H1 (cell line): ENCODE measurements at regions not wholly inside any gene's neighbourhood (a gene's known extent, or its start where the extent isn't known, plus 50 kb on each side); places are given as distances from the start of the nearest gene placed in this dataset.

ENCODE experiments used
- CTCF ChIA-PET: fragments of 300-600 bp; sonication (Branson Sonifier 250); formaldehyde crosslinking; loops from one replicate; lab custom pipeline; 2021; ENCODE audit not compliant: partially characterized antibody; lab: Charles Lee
- POLR2A ChIA-PET: fragments of 300-600 bp; sonication (Branson Sonifier 250); formaldehyde crosslinking; loops from one replicate; lab custom pipeline; 2021; ENCODE audit warnings: inconsistent platforms; ENCODE audit not compliant: partially characterized antibody; lab: Charles Lee
- DNase-seq, 2 experiments: peaks; one replicate each; pipeline versions ENCODE4 v3.0.0 to v3.0.0-alpha.2; 2010 to 2022; ENCODE audit warnings: low spot score in 2 of 2, low read depth in 1 of 2, mixed read lengths in 1 of 2
- FAIRE-seq: peaks from 2 replicates; lab custom pipeline; 2011; peaks lifted over from hg19 to GRCh38; lab: Jason Lieb, UNC
- H2AFZ ChIP-seq: 2 replicates; pipeline ENCODE4 v1.8.1; 2012; ENCODE audit warnings: low read length, inconsistent platforms
- H2AK5ac ChIP-seq: 2 replicates; pipeline ENCODE4 v1.6.1; 2013; ENCODE audit warnings: low read depth, low read length
- H2BK120ac ChIP-seq: replicated peaks from 2 replicates; pipeline ENCODE3; 2013; ENCODE audit warnings: low read depth, low read length, inconsistent platforms
- H2BK12ac ChIP-seq: 2 replicates; pipeline ENCODE4 v1.6.1; 2013; ENCODE audit warnings: low read depth, low read length
- H2BK15ac ChIP-seq: 2 replicates; pipeline ENCODE4 v1.6.1; 2013; ENCODE audit warnings: low read length
- H2BK20ac ChIP-seq: 2 replicates; pipeline ENCODE4 v1.6.1; 2013; ENCODE audit warnings: low read length
- H2BK5ac ChIP-seq: 2 replicates; pipeline ENCODE4 v1.6.1; 2013; ENCODE audit warnings: low read depth, low read length
- H3K14ac ChIP-seq: 2 replicates; pipeline ENCODE4 v1.6.1; 2013; ENCODE audit warnings: inconsistent platforms; ENCODE audit not compliant: insufficient read length
- H3K18ac ChIP-seq: 2 replicates; pipeline ENCODE4 v1.6.1; 2013; ENCODE audit warnings: low read length; ENCODE audit errors: extremely low read depth
- H3K23ac ChIP-seq: 2 replicates; pipeline ENCODE4 v1.6.1; 2013; ENCODE audit warnings: inconsistent platforms; ENCODE audit not compliant: insufficient read length
- H3K23me2 ChIP-seq: 2 replicates; pipeline ENCODE4 v1.6.1; 2013; ENCODE audit warnings: low read depth, low read length
- H3K27ac ChIP-seq: 2 replicates; pipeline ENCODE4 v1.6.1; 2011; ENCODE audit warnings: low read depth, low read length, inconsistent platforms
- H3K27me3 ChIP-seq, 4 experiments: replicated peaks in 1 of 4; 1 replicate in 1 of 4; 2 replicates in 3 of 4; pipeline versions ENCODE4 v1.6.1 to v1.8.1; 2011 to 2013; ENCODE audit warnings: low read length in 3 of 4, mild to moderate bottlenecking in 3 of 4, inconsistent platforms in 2 of 4, mixed read lengths in 2 of 4, moderate library complexity in 1 of 4; ENCODE audit not compliant: control insufficient read depth in 3 of 4, insufficient read depth in 3 of 4; ENCODE audit errors: extremely low read depth in 1 of 4
- H3K36me3 ChIP-seq, 4 experiments: 2 replicates each; pipeline versions ENCODE4 v1.6.1 to v1.8.1; 2011 to 2013; ENCODE audit warnings: mild to moderate bottlenecking in 4 of 4, low read length in 3 of 4, moderate library complexity in 2 of 4, control low read depth in 1 of 4, inconsistent platforms in 1 of 4; ENCODE audit not compliant: insufficient read depth in 4 of 4, control insufficient read depth in 2 of 4
- H3K4ac ChIP-seq: replicated peaks from 2 replicates; pipeline ENCODE3; 2013; ENCODE audit warnings: low read length, low read depth, mixed read lengths, inconsistent platforms; ENCODE audit not compliant: insufficient read length
- H3K4me1 ChIP-seq, 4 experiments: replicated peaks in 1 of 4; 1 replicate in 1 of 4; 2 replicates in 3 of 4; pipeline versions ENCODE4 v1.6.1 to v1.8.1; 2011 to 2013; ENCODE audit warnings: low read length in 3 of 4, inconsistent platforms in 2 of 4, mixed read lengths in 1 of 4; ENCODE audit not compliant: insufficient read depth in 4 of 4, control insufficient read depth in 3 of 4
- H3K4me2 ChIP-seq, 2 experiments: 2 replicates each; pipeline versions ENCODE4 v1.6.1 to v1.8.1; 2011 to 2013; ENCODE audit warnings: low read depth in 2 of 2, low read length in 2 of 2, control low read depth in 1 of 2, inconsistent platforms in 1 of 2, mild to moderate bottlenecking in 1 of 2; ENCODE audit not compliant: insufficient read depth in 1 of 2
- H3K4me3 ChIP-seq, 4 experiments: fragments of 200-600, 300-600 bp in 1 of 4; sonication (generic), shearing (Covaris generic), sonication (Bioruptor Twin) in 1 of 4; 2 replicates each; pipeline versions ENCODE4 v1.5.1 to v1.8.1; 2011 to 2016; ENCODE audit warnings: low read length in 4 of 4, low read depth in 3 of 4, control low read depth in 2 of 4, inconsistent platforms in 2 of 4, mild to moderate bottlenecking in 2 of 4, mixed read lengths in 1 of 4, moderate library complexity in 1 of 4; ENCODE audit not compliant: insufficient read depth in 2 of 4; ENCODE audit errors: extremely low read depth in 1 of 4
- H3K56ac ChIP-seq: replicated peaks from 2 replicates; pipeline ENCODE3; 2013; ENCODE audit warnings: low read depth, mild to moderate bottlenecking, mixed read lengths, low read length, inconsistent platforms; ENCODE audit not compliant: insufficient read length
- H3K79me1 ChIP-seq: 2 replicates; pipeline ENCODE4 v1.6.1; 2013; ENCODE audit warnings: low read depth, low read length, control low read depth
- H3K79me2 ChIP-seq, 2 experiments: 2 replicates each; pipeline versions ENCODE4 v1.6.1 to v1.8.1; 2012 to 2013; ENCODE audit warnings: low read length in 2 of 2, mild to moderate bottlenecking in 2 of 2, inconsistent platforms in 1 of 2; ENCODE audit not compliant: insufficient read depth in 2 of 2, control insufficient read depth in 1 of 2
- H3K9ac ChIP-seq, 4 experiments: replicated peaks in 1 of 4; 1 replicate in 1 of 4; 2 replicates in 3 of 4; pipeline versions ENCODE4 v1.6.1 to v1.8.1; 2011 to 2013; ENCODE audit warnings: low read depth in 3 of 4, low read length in 3 of 4, control low read depth in 2 of 4, mild to moderate bottlenecking in 2 of 4, moderate library complexity in 2 of 4, inconsistent platforms in 1 of 4; ENCODE audit errors: extremely low read depth in 1 of 4
- H3K9me3 ChIP-seq, 2 experiments: 2 replicates each; pipeline versions ENCODE4 v1.6.1 to v1.8.1; 2012 to 2013; ENCODE audit warnings: mild to moderate bottlenecking in 2 of 2, moderate library complexity in 2 of 2, control low read depth in 1 of 2, inconsistent platforms in 1 of 2, low read depth in 1 of 2, low read length in 1 of 2, mixed read lengths in 1 of 2; ENCODE audit not compliant: insufficient read depth in 2 of 2
- H4K20me1 ChIP-seq, 2 experiments: replicated peaks in 1 of 2; 2 replicates each; pipeline versions ENCODE3 to v1.8.1; 2011 to 2013; ENCODE audit warnings: inconsistent platforms in 2 of 2, low read length in 2 of 2, mild to moderate bottlenecking in 1 of 2; ENCODE audit not compliant: insufficient read depth in 2 of 2, control insufficient read depth in 1 of 2
- H4K5ac ChIP-seq: 2 replicates; pipeline ENCODE4 v1.6.1; 2013; ENCODE audit warnings: low read length, low read depth, mixed read lengths, inconsistent platforms; ENCODE audit not compliant: insufficient read length
- H4K8ac ChIP-seq: 2 replicates; pipeline ENCODE4 v1.8.0; 2013; ENCODE audit warnings: mild to moderate bottlenecking, moderate library complexity, low read length, inconsistent platforms; ENCODE audit not compliant: insufficient read depth; ENCODE audit errors: extremely low read depth
- H4K91ac ChIP-seq: replicated peaks from 2 replicates; pipeline ENCODE3; 2013; ENCODE audit warnings: low read length, mixed read lengths, inconsistent platforms; ENCODE audit not compliant: insufficient read length
- CTCF ChIP-seq, 3 experiments: IDR thresholded peaks; 1 replicate in 2 of 3; 2 replicates in 1 of 3; pipeline versions ENCODE4 v1.5.1 to v1.6.1; 2011; ENCODE audit warnings: low read length in 3 of 3, mild to moderate bottlenecking in 3 of 3, inconsistent platforms in 2 of 3, low read depth in 1 of 3, moderate library complexity in 1 of 3; ENCODE audit not compliant: insufficient read depth in 1 of 3; ENCODE audit errors: control extremely low read depth in 1 of 3
- EP300 ChIP-seq, 2 experiments: IDR thresholded peaks; 1 replicate in 1 of 2; 2 replicates in 1 of 2; pipeline ENCODE4 v1.6.1; 2011 to 2012; ENCODE audit warnings: low read depth in 2 of 2, low read length in 2 of 2, mild to moderate bottlenecking in 2 of 2, borderline replicate concordance in 1 of 2, inconsistent platforms in 1 of 2, moderate library complexity in 1 of 2
- GABPA ChIP-seq: IDR thresholded peaks from 2 replicates; pipeline ENCODE4 v1.6.1; 2011; ENCODE audit warnings: mild to moderate bottlenecking, low read length, moderate library complexity, borderline replicate concordance; ENCODE audit not compliant: insufficient read depth
- RBBP5 ChIP-seq: IDR thresholded peaks from 2 replicates; pipeline ENCODE4 v1.7.1; 2012; ENCODE audit warnings: low read depth, mild to moderate bottlenecking, inconsistent platforms, low read length, moderate library complexity, borderline replicate concordance
- SIN3A ChIP-seq, 2 experiments: IDR thresholded peaks in 1 of 2; conservative IDR thresholded peaks in 1 of 2; 2 replicates each; pipeline ENCODE4 v1.6.1; 2011 to 2012; ENCODE audit warnings: low read length in 2 of 2, improper control_type of control experiment in 1 of 2, low read depth in 1 of 2, mild to moderate bottlenecking in 1 of 2
- SP1 ChIP-seq: IDR thresholded peaks from 2 replicates; pipeline ENCODE4 v1.6.1; 2011; ENCODE audit warnings: low read depth, low read length
- SRF ChIP-seq: IDR thresholded peaks from 2 replicates; pipeline ENCODE4 v1.6.1; 2011; ENCODE audit warnings: mild to moderate bottlenecking, low read depth, low read length, moderate library complexity
- TAF1 ChIP-seq: IDR thresholded peaks from 2 replicates; pipeline ENCODE4 v1.6.1; 2011; ENCODE audit warnings: mild to moderate bottlenecking, low read depth, low read length
- TCF12 ChIP-seq: IDR thresholded peaks from 2 replicates; pipeline ENCODE4 v1.6.1; 2011; ENCODE audit warnings: low read depth, mild to moderate bottlenecking, low read length
- TEAD4 ChIP-seq: IDR thresholded peaks from 2 replicates; pipeline ENCODE4 v1.6.1; 2012; ENCODE audit warnings: low read depth, low read length, inconsistent platforms, mixed read lengths
- WGBS, 2 experiments: shearing (Covaris generic) in 1 of 2; methylation state at CpG; one replicate each; pipeline versions ENCODE4 v1.1.6 to v1.1.7; 2013 to 2015; ENCODE audit warnings: low lambda C conversion rate in 2 of 2, mixed read lengths in 2 of 2, inconsistent platforms in 1 of 2, low coverage in 1 of 2, missing lambda C conversion rate in 1 of 2; ENCODE audit not compliant: insufficient replicate concordance in 2 of 2, insufficient coverage in 1 of 2, insufficient read length in 1 of 2; ENCODE audit errors: extremely low coverage in 1 of 2, missing lambda C conversion rate in 1 of 2; 5-methylcytosine and 5-hydroxymethylcytosine counted together

- Histone ChIP-seq H3K4ac (no peak overlapping the region), H4K5ac (no peak overlapping the region), H2BK12ac (no peak overlapping the region), H3K9ac (no peak overlapping the region), H3K4me2 (no peak overlapping the region), H3K18ac (no peak overlapping the region), H3K4me3 (no peak overlapping the region), H3K23me2 (no peaks in the 10 kb centered on the region), H3K56ac (no peak overlapping the region), H3K9me3 (no peaks in the 10 kb centered on the region; a peak in 1 of 4 replicates), H4K8ac (no peak overlapping the region), H2BK5ac (no peak overlapping the region), H2AFZ (no peak overlapping the region), H2BK15ac (no peak overlapping the region), H2BK20ac (no peak overlapping the region), H3K14ac (no peak overlapping the region), H3K79me1 (no peaks in the 10 kb centered on the region), H4K91ac (no peak overlapping the region), H3K27ac (no peak overlapping the region), H3K23ac (no peak overlapping the region), H4K20me1 (no peaks in the 10 kb centered on the region), H3K36me3 (no peaks in the 10 kb centered on the region), H3K79me2 (no peaks in the 10 kb centered on the region), H3K27me3 (no peaks in the 10 kb centered on the region), H2AK5ac (no peak overlapping the region), H2BK120ac (no peak overlapping the region), H3K4me1 (peaks cover 0 to 2% (median 0%) of the 10 kb centered on the region in 4 experiments; a peak in 1 of 7 replicates)
- 94% methylated on average over 6 of the region's 6 CpGs; no CpG with 5 or more reads in 1 of the 2 experiments for WGBS, 2 experiments
- FAIRE-seq (no peak), DNase-seq (no peak)
- ChIA-PET CTCF (no interaction called here), POLR2A (interaction anchor here (0.6 kb wide), 1 partner anchor 159 kb away, joined by 3 read pairs; no protein-coding TSS in a partner anchor)
- TF ChIP-seq SIN3A (conservative IDR thresholded peaks at IDR 0.05 in 1 of 2, IDR thresholded peaks at IDR 0.05 in 1 of 2; ENCODE audit: low read depth in 1 of 2, low read length in 2 of 2) = no peak
- no peak for TF ChIP-seq TEAD4
- TF ChIP-seq SRF = no peak
- TF ChIP-seq RBBP5 = no peak
- TF ChIP-seq TCF12 = no peak
- no peak for TF ChIP-seq GABPA
- TF ChIP-seq EP300 (IDR thresholded peaks at IDR 0.05; ENCODE audit: borderline replicate concordance in 1 of 2, low read depth in 2 of 2, low read length in 2 of 2) = no peak
- no peak for TF ChIP-seq CTCF (IDR thresholded peaks at IDR 0.05; ENCODE audit: control extremely low read depth in 1 of 3, insufficient read depth in 1 of 3, low read depth in 1 of 3, low read length in 3 of 3)
- no peak for TF ChIP-seq TAF1
- TF ChIP-seq SP1 = no peak
Measured at GRCh38 chr4:123841447-123842121, 445.0 kb downstream of the SPRY1 start.
